HG02973 (cell line): ENCODE measurements at regions not wholly inside any gene's neighbourhood (a gene's known extent, or its start where the extent isn't known, plus 50 kb on each side); places are given as distances from the start of the nearest gene placed in this dataset.
"Not testable (repeated sequence)": the region's sequence is repeated elsewhere in the genome, so short reads cannot be mapped to it uniquely, and the experiment has no call there.

Source experiments
- ATAC-seq: cut with Tn5 transposase; IDR thresholded peaks from one replicate; pipeline ENCODE4 v1.9.1; 2021; ENCODE audit warnings: moderate library complexity; ENCODE audit not compliant: unreplicated experiment

DNA sequence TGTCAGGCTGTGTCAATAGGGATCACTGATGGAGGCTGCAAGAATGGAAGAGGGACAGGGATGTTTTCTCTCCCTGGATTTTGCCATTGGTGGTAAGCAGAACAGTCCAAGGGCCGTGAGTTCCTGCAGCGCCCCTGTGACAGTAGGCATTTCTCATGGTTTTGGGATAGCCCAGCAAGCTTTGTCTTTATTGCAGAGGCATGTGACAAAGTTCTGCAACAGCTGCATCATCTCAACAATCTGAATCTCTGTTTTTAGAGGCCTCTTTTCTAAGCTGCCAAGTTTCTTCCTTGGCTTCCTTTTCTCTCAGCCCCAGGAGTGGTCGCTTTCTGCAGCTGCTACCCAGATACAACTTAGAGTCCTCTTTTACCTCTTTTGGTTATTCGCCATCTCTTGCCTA, 95.7 kb upstream of the TSHZ3 start:
- ATAC-seq = no peak

DNA sequence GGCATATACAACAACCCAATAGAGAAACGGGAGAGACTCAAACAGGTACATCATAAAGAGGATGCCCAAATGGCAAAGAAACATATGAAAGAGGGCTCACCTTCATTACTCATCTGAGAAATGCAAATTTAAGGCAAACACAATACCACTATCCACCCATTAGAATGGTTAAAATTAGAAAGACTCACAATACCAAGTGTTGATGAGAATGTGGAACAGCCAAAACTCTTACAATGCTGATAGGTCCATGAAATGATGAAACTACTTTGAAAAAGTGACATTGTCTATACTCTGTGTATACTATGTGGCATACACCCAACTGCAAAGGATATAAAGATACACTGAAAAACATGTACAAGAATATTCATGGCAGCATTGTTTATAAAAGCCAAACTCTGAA, 96.2 kb upstream of the TSHZ3 start:
- no peak for ATAC-seq

DNA sequence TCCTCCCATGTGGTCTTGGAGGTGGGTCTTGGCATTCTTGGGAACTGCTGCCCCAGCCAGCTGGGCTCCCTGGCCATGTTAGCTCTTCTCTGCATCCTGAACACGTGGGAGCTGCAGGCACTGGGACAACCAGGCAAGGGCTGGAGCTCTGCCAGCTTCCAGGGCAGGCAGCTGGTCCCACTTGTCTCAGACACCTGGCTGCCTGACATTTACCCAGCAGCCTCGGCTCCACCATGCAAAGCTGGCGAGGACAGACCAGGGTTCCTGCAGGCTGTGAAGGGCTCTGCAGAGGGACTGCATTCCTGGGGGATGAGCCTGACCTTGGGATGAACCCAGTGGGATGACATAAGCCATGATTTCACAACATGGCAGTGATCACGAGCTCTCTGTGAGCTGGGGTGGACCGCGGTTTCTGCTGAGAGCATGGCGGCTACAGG, 99.0 kb upstream of the TSHZ3 start:
- no peak for ATAC-seq

DNA sequence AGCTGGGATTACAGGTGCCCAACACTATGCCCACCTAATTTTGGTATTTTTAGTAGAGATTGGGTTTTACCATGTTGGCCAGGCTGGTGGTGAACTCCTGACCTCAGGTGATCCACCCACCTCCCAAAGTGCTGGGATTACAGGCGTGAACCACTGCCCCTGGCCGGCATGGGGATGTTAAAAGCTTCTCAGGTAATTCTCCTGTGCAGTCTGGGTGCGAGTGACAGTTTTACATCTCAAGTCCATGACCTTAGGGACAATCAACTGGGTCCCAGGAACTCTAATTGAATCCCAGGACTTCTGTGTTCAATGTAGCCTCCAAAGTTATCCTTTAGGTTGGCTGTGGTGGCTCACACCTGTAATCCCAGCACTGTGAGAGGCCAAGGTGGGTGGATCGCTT, 100.1 kb upstream of the TSHZ3 start:
- no peak for ATAC-seq

DNA sequence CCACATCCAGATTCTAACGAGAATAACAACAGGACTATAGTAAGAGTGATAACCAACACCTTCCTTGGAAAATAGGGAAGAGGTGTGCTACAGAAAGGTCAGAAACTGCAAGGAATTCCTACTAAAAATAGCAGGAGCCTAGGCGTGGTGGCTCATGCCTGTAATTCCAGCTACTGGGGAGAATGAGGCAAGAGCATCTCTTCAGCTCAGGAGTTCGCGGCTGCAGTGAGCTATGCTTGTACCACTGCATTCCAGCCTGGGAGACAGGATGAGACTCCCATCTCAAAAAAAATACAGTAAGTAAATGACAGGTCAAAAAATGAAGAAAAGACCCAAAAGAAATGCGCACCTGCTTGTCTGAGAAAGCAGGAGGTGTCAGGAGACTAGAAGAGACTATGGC, 101.5 kb upstream of the TSHZ3 start:
- ATAC-seq = no peak

DNA sequence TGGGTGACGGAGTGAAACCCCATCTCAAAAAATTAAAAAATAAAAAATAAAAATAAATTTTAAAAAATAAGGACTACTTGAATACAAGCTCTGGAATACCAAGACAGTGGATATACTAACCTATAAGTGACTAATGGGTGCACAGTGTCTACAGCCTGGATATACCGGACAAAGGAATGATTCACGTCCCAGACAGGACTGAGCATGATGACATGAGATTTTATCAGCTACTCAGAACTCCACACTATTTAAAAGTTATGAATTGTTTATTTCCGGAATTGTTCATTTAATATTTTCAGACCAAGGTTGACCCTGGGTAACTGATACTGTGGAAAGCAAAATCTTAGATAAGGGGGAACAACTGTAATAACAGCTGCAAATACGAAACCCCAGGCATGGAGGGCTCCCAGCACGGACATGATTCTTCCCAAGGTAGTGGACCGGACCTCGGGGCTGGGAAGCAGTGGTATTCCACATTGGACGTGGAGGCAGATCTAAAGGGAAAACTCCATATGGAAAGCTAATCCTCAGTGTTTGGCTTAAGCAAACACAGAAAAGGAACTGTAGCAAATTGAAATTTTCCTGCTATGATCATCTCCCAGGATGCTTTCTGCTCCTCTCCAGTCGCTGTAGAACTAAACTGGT, 102.6 kb upstream of the TSHZ3 start:
- ATAC-seq = no peak

DNA sequence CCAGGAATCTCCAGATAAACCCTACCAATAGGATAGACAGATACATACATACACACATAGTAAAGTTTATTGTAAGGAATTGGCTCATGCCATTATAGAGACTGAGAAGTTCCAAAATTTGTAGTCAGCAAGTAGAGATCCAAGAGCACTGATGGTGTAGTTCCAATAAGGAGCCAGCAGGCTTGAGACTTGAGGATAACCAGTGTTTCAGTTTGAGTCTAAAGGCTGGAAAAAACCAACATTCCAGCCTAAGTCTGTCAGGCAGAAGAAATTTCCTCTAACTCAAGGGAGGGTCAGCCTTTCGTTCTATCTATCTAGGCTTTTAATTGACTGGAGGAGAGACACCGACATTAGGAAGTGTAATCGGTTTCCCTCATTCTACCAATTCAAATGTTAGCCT, 110.2 kb upstream of the TSHZ3 start:
- no peak for ATAC-seq

DNA sequence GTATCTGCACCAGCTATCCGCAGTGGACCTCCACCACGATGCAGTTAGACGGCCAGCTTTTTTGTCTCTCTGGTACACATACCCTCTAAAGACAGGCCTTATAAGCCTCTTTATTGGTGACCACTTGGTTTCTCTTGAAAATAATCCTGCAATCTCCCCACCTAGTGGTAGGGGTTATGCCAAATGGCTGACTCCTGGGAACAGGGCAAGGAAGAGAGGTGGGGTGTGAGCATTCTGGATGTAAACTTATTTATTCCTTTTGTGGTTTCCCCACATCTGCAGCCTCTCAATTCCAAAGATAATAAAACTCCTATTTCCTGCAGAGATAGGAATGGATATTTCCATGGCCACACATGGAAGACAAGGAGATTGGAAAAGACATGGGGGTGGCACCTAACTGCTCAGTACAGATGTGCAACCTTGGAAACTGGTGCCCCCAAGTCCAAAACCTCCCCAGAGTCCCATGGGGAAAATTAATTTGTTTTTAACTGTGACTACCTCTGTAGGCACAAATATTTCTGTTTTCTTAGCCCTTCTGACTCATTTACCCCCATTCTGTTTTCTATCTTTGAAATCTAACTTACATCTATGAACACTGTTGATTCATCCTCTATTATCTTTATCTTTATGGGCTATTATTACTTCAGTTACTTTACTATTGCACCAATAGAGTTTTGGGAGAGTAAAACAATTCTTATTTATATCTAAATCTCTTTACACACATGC, 112.7 kb upstream of the TSHZ3 start:
- no peak for ATAC-seq

DNA sequence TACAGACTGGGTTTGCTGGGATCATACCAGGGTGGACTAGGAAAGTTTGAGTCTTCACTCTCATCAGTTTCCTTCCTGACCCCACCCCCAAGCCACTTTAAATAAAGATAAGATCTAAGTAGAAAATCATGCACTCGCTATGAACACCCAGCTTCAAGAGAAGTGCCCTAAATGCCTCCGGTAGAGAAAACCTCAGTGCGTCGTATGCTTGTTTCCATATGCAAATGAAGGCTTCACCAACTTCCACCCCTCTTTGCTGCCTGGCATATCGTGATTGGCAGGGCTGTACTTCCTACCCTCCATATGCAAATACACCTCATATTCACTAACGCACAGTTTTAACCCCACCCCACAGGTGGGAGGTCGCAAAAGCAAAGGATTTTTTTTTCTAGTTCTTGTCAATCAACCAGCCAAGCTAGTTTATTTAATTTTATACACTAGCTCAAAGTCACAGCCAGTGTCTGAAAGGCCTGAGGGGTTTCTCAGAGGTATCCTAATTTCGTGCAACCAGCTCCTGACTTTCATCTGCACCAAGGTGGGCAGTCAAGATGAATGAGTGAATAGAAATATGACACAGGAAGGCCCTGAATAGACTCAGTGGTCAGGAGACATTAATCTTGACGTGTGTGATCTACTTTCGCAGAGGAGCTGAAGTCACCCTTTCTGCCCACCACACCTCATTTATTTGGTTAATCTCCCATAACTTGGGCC, 121.1 kb upstream of the TSHZ3 start:
- no peak for ATAC-seq

DNA sequence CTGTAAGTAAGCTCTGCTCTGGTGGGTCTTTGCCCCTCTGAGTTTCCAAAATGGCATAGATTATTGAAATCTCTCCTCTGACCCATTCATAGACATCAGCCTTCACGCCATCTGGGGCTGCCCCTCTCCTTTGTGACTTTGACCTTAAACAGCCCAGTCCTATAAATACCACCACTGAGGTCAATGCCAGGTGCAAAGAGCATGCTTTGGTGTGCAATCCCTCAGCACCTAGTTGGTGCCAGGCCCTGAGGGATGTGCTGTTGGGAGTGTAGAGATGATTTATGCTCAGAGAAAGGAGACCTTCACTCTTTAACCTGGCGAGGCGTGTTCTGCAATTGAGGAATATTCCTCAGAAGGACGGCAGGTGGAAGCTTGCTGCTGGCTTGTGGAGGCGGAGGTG, 121.7 kb upstream of the TSHZ3 start:
- no peak for ATAC-seq

DNA sequence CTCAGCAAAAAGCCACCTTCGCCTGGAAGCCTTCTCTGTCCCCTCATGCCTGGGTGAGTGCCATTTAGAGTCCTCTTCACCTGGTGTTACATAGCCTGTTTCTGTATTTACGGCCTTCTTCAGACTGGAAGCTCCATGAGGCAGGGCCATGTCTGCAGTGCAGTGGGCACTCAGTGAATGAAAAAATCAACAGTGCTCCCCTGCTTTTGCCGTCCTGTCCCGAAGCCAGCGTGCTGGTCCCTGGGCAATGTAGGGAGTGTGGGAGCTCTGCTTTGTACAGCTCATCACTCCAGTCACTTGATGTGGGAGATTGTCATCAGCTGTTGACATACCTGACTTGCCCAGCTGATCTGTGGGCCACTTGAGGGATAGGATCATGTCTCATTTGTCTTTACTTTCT, 129.0 kb upstream of the TSHZ3 start:
- ATAC-seq = no peak

DNA sequence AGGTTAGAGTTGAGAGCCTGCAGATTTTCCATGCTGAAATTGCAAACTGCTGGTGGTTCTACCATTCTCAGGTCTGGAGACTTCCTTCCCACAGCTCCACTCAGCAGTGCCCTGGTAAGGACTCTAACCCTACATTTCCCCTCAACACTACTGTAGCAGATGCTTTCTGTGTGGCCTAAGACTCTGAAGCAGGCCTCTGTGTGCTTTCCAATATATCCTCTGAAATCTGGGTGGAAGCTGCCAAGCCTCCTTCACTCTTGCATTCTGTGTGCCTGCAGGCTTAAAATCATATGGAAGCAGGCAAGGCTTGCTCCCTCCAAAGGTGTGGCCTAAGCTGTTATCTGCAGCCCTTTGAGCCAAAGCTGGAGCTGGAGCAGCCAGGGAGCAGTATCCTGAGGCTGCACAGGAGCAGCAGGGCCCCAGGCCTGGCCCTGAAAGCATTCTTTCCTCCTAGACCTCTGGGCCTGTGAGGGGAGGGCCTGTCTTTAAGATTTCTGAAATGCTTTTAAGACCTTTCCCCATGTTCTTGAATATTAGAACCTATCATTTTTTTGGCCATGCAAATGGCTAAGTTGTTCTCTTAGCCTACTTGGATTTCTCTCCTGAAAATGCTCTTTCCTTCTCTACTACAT, 134.1 kb upstream of the TSHZ3 start:
- no peak for ATAC-seq

DNA sequence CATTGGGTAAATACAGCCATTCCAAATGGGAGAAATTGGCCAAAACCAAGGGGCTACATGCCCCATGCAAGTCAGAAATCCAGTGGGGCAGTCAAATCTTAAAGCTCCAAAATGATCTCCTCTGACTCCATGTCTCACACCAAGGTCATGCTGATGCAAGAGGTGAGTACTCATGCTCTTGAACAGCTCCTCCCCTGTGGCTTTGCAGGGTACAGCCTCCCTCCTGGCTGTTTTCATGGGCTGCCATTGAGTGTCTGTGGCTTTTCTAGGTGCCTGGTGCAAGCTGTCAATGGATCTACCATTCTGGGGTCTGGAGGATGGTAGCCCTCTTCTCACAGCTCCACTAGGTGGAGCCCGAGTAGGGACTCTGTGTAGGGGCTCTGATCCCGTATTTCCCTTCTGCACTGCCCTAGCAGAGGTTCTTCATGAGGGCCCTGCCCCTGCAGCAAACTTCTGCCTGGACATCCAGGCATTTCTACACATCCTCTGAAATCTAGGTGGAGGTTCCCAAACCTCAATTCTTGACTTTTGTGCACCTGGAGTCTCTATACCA, 135.7 kb upstream of the TSHZ3 start:
- ATAC-seq = not testable (repeated sequence)

DNA sequence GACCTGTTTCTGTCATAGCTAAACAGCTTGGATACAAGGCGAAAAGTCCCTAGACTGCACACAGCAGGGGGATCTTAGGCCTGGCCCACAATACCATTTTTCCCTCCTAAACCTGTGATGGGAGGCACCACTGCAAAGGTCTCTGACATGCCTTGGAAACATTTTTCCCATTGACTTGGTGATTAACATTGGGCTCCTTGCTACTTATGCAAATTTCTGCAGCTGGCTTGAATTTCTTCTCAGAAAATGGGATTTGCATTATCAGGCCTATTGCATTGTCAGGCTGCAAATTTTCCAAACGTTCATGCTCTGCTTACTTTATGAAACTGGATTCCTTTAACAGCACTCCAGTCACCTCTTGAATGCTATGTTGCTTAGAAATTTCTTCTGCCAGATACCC, 136.2 kb upstream of the TSHZ3 start:
- ATAC-seq = no peak

DNA sequence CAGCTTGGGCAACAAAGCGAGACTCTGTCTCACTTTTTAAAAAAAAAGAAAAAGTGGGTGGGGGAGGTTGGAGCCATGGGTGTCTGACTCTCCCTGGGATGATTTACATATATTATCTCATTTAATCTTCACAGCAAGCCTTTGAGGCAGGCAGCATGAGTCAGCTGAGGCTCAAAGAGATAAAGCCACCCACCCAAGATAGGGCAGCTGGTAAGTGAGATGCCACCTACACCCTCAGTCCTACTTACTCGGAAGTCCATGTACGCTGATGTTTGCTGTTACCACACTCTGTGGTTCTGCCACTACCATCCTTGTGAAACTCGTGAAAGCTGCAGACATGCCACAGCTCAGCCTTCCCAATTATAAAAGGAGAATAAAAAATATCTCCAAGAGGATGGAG, 142.0 kb upstream of the TSHZ3 start:
- no peak for ATAC-seq

DNA sequence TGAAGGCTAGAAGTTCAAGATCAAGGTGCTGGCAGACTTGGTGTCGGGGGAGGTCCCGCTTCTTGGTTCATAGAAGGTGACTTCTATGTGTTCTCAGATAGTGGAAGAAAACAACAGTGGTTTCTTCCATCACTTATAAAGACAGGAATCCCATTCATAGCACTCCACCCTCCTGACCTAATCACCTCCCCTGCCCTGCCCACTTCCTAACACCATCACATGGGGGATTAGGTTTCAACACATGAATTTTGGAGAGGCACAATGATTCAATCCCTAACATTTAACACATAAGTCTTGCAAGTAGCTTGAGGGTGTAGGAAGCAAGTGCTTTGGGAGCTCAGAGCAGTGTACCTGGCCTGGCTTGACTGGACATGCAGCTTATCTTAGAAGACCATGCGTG, 142.8 kb upstream of the TSHZ3 start:
- no peak for ATAC-seq

DNA sequence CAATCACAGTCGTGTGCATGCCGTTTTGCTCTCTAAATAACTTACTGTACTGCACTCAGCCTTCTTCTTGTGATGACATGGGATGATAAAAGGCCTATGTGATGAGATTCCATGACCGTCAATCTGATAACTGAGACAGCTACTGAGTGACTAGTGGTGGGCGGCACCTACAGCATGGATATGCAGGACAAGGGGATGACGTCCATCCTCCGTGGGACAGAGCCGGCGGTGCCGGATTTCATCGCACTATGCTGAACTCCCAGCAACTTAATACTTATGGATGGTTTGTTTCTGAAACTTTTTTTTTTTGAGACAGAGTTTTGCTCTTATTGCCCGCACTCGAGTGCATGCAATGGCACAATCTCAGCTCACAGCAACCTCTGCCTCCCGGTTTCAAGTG, 146.8 kb upstream of the TSHZ3 start:
- no peak for ATAC-seq

DNA sequence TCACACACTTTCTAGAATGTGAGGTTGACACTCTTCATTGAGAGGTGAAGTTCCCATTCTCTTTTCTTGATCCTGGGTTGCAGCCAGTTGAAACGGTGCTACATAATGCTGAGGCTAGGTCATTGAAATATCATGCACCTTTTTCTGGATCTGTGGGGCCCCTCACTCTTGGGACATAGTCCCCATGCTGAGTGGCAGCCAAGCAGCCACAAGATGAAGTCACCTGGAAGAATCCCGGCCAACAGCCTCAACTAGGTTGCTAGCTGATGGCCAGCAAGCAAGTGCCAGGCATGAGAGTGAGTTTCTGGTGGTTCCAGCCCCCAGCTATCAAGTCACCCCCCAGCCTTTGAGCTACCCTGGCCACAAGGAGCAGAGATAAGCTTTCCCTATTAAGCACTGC, 148.5 kb upstream of the TSHZ3 start:
- ATAC-seq = no peak

DNA sequence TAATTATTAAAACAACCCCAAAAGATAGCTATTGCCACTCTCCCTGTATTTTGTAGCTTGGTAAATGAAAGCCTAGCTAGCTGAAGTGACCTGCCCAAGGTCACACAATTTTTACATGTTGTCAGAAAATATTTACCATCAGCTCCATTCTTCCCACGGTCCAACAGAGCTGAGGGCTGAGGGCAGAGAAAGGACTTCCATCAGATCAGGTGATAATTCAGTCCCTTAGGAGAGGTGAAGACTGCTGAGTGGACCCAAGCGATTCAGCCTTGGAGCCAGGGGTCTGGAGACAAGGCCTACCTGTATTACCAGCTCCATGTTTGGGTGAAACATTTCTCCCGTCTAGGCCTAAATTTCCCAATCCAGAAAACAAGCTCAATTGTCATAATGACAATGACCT, 149.5 kb upstream of the TSHZ3 start:
- ATAC-seq = no peak

DNA sequence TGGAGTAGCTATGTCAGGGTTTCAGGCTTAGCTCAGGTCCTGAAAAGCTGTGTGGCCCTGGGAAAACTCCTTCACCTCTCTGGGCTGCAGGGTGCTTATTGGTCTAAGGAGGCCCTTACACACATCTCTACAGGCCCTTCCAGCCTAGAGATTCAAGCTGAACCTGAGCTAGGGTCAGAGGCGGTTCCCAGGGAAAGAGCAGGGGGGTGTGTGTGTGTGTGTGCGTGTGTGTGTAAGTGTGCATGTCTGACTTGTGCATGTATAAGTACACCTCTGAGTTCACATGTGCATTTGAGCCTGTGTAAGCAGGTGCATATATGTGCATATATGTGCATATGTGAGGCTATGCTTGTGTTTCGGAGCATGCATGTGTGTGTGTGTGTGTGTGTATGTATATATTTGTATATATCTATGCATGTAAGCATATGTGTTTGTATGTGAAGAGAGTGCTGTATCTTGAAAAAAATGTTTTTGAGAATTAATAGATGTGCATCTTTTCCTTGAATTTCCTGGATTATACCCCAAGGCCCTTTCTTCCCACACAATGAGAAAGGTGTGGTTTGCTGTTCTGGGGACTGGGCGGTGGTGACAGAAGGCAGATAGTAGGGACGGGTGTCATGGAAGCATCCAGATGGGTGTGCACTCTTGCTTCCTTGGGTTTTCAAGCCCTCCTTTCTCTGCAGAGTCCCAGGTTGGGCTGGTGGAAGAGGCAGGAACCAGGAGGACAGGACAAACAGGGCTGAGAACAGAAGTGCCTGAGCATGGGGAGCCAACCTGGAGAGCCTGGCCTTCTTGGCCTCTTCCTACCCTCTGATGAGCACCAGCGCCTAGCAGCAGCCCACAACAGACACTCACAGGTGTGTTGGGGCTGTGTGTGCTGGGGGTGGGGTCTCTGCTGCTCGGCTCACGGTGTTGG, 150.3 kb upstream of the TSHZ3 start:
- no peak for ATAC-seq
